SK-N-SH treated with all-trans-retinoic acid at 6 μM for 48 hours (cell line): ENCODE measurements at regions not wholly inside any gene's neighbourhood (a gene's known extent, or its start where the extent isn't known, plus 50 kb on each side); places are given as distances from the start of the nearest gene placed in this dataset.

Experiments used
- ATAC-seq: fragments of 200-7000 bp; cut with Tn5 transposase; 3 replicates; pipeline ENCODE4 v1.9.1; 2020; ENCODE audit warnings: mild to moderate bottlenecking, moderate library complexity
- ARNTL ChIP-seq: fragments of 450-650 bp; formaldehyde crosslinking; IDR thresholded peaks from 2 replicates; pipeline ENCODE4 v1.5.0; 2020; ENCODE audit warnings: low read depth, mild to moderate bottlenecking, moderate library complexity, borderline replicate concordance
- CSDC2 ChIP-seq: fragments of 250-450 bp; sonication (Bioruptor Pico); IDR thresholded peaks from 2 replicates; pipeline ENCODE4 v1.5.0; 2020; ENCODE audit warnings: mild to moderate bottlenecking, moderate library complexity
- ESRRG ChIP-seq: fragments of 250-450 bp; sonication (Bioruptor Pico); IDR thresholded peaks from 2 replicates; pipeline ENCODE4 v1.6.1; 2021; ENCODE audit warnings: mild to moderate bottlenecking
- GLIS3 ChIP-seq: fragments of 250-450 bp; sonication (Bioruptor Pico); IDR thresholded peaks from 2 replicates; pipeline ENCODE4 v1.5.0; 2020; ENCODE audit warnings: mild to moderate bottlenecking, moderate library complexity
- ISL1 ChIP-seq: fragments of 250-450 bp; sonication (Bioruptor Pico); IDR thresholded peaks from 2 replicates; pipeline ENCODE4 v2.1.2; 2022; ENCODE audit warnings: mild to moderate bottlenecking, moderate library complexity
- OSR1 ChIP-seq: fragments of 250-450 bp; sonication (Bioruptor Pico); IDR thresholded peaks from 2 replicates; pipeline ENCODE4 v1.8.0; 2022; ENCODE audit warnings: moderate library complexity, mild to moderate bottlenecking, inconsistent platforms
- PPARA ChIP-seq: fragments of 250-450 bp; sonication (Bioruptor Pico); IDR thresholded peaks from 2 replicates; pipeline ENCODE4 v1.5.0; 2020; ENCODE audit warnings: mild to moderate bottlenecking, borderline replicate concordance
- RARB ChIP-seq: fragments of 250-450 bp; sonication (Bioruptor Pico); IDR thresholded peaks from 2 replicates; pipeline ENCODE4 v1.8.0; 2021; ENCODE audit warnings: mild to moderate bottlenecking, moderate library complexity
- SNAI2 ChIP-seq: fragments of 250-450 bp; sonication (Bioruptor Pico); IDR thresholded peaks from 2 replicates; pipeline ENCODE4 v1.5.0; 2020; ENCODE audit warnings: mild to moderate bottlenecking, moderate library complexity
- TCF4 ChIP-seq: fragments of 250-450 bp; sonication (Bioruptor Pico); IDR thresholded peaks from 2 replicates; pipeline ENCODE4 v1.8.0; 2021; ENCODE audit warnings: mild to moderate bottlenecking, moderate library complexity, borderline replicate concordance
- ZC3H10 ChIP-seq: fragments of 250-450 bp; sonication (Bioruptor Pico); IDR thresholded peaks from 2 replicates; pipeline ENCODE4 v1.5.1; 2021; ENCODE audit warnings: mild to moderate bottlenecking, moderate library complexity
- ZFP30 ChIP-seq: fragments of 450-650 bp; formaldehyde crosslinking; IDR thresholded peaks from 2 replicates; pipeline ENCODE4 v1.5.0; 2022; ENCODE audit warnings: mild to moderate bottlenecking, moderate library complexity
- ZNF565 ChIP-seq: fragments of 450-650 bp; formaldehyde crosslinking; conservative IDR thresholded peaks from 2 replicates; pipeline ENCODE4 v1.5.0; 2020; ENCODE audit warnings: low read depth, mild to moderate bottlenecking, moderate library complexity
- ZNF70 ChIP-seq: fragments of 450-650 bp; formaldehyde crosslinking; IDR thresholded peaks from 2 replicates; pipeline ENCODE4 v1.5.0; 2020; ENCODE audit warnings: mild to moderate bottlenecking, moderate library complexity
- ZNF8 ChIP-seq: fragments of 450-650 bp; formaldehyde crosslinking; IDR thresholded peaks from 2 replicates; pipeline ENCODE4 v1.5.0; 2020; ENCODE audit warnings: mild to moderate bottlenecking, moderate library complexity
- TF ChIP-seq, protein P1 (sequence below): fragments of 250-450 bp; sonication (Bioruptor Pico); IDR thresholded peaks from 2 replicates; pipeline ENCODE4 v1.5.1; 2021; ENCODE audit warnings: mild to moderate bottlenecking, moderate library complexity
- TF ChIP-seq, protein P2 (sequence below): fragments of 250-450 bp; sonication (Bioruptor Pico); IDR thresholded peaks from 2 replicates; pipeline ENCODE4 v1.8.0; 2021; ENCODE audit warnings: low read depth, mild to moderate bottlenecking, moderate library complexity, borderline replicate concordance
- TF ChIP-seq, protein P3 (sequence below): fragments of 250-450 bp; sonication (Bioruptor Pico); IDR thresholded peaks from 2 replicates; pipeline ENCODE4 v1.5.0; 2020; ENCODE audit warnings: mild to moderate bottlenecking, moderate library complexity
- TF ChIP-seq, protein P4 (sequence below): fragments of 250-450 bp; sonication (Bioruptor Pico); IDR thresholded peaks from 2 replicates; pipeline ENCODE4 v1.8.0; 2020; ENCODE audit warnings: mild to moderate bottlenecking, moderate library complexity, borderline replicate concordance
- TF ChIP-seq, protein P5 (sequence below): fragments of 250-450 bp; sonication (Bioruptor Pico); IDR thresholded peaks from 2 replicates; pipeline ENCODE4 v1.5.1; 2020; ENCODE audit warnings: low read depth, mild to moderate bottlenecking, moderate library complexity

DNA sequence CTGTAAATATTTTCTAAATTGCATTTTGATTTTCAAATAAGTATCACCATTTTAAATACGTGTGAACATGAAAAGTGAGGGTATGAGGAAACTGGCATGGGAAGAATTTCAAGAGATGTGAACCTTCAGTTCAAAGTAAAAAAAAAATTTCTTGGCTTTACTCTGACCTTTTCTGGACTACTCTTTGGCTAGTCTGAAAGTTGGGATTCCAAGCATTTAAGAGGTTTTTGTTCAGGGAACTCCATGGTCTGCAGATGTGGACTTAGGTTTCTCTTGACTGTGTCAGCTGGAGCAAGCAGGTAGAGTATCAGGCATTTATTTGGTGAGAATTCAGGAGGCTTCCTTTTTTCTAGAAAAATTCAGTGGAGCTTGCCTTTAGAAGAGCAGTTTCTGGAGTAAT lies 311.6 kb downstream of the LRIG3 start (continued):
- TF ChIP-seq ZC3H10 (CRISPR knock-in tag), result no peak
- TF ChIP-seq ESRRG (CRISPR knock-in tag), result no peak
- TF ChIP-seq, protein P1, sequence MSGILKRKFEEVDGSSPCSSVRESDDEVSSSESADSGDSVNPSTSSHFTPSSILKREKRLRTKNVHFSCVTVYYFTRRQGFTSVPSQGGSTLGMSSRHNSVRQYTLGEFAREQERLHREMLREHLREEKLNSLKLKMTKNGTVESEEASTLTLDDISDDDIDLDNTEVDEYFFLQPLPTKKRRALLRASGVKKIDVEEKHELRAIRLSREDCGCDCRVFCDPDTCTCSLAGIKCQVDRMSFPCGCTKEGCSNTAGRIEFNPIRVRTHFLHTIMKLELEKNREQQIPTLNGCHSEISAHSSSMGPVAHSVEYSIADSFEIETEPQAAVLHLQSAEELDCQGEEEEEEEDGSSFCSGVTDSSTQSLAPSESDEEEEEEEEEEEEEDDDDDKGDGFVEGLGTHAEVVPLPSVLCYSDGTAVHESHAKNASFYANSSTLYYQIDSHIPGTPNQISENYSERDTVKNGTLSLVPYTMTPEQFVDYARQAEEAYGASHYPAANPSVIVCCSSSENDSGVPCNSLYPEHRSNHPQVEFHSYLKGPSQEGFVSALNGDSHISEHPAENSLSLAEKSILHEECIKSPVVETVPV (CRISPR knock-in tag), result no peak
- TF ChIP-seq ISL1, result no peak
- TF ChIP-seq, protein P2, sequence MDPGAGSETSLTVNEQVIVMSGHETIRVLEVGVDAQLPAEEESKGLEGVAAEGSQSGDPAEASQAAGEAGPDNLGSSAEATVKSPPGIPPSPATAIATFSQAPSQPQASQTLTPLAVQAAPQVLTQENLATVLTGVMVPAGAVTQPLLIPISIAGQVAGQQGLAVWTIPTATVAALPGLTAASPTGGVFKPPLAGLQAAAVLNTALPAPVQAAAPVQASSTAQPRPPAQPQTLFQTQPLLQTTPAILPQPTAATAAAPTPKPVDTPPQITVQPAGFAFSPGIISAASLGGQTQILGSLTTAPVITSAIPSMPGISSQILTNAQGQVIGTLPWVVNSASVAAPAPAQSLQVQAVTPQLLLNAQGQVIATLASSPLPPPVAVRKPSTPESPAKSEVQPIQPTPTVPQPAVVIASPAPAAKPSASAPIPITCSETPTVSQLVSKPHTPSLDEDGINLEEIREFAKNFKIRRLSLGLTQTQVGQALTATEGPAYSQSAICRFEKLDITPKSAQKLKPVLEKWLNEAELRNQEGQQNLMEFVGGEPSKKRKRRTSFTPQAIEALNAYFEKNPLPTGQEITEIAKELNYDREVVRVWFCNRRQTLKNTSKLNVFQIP (CRISPR knock-in tag), result no peak
- TF ChIP-seq, all 23 proteins: peak for 0

DNA sequence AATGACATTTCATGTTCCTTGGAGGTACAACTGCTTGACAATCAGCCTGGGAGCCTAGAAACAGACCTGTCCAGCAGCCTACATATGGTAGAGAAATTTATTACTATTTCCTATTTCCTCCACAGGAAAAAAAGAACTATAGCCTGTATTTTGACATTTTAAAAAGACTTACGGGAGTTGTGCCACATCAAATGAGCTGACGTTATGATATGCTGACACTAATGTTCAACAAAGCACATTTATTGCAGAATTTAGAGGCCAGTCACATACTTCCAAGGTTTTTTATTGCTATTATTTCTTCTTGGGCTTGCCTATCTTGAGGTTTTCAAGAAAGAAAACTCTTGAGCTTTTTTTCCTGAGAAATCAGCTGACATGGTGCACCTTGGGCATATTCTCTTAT lies 305.3 kb downstream of the LRIG3 start:
- no peak for ATAC-seq
- no peak for TF ChIP-seq ZNF8
- TF ChIP-seq, protein P1 (CRISPR knock-in tag), result no peak
- TF ChIP-seq ZNF565 (CRISPR knock-in tag), result no peak
- TF ChIP-seq, protein P3, sequence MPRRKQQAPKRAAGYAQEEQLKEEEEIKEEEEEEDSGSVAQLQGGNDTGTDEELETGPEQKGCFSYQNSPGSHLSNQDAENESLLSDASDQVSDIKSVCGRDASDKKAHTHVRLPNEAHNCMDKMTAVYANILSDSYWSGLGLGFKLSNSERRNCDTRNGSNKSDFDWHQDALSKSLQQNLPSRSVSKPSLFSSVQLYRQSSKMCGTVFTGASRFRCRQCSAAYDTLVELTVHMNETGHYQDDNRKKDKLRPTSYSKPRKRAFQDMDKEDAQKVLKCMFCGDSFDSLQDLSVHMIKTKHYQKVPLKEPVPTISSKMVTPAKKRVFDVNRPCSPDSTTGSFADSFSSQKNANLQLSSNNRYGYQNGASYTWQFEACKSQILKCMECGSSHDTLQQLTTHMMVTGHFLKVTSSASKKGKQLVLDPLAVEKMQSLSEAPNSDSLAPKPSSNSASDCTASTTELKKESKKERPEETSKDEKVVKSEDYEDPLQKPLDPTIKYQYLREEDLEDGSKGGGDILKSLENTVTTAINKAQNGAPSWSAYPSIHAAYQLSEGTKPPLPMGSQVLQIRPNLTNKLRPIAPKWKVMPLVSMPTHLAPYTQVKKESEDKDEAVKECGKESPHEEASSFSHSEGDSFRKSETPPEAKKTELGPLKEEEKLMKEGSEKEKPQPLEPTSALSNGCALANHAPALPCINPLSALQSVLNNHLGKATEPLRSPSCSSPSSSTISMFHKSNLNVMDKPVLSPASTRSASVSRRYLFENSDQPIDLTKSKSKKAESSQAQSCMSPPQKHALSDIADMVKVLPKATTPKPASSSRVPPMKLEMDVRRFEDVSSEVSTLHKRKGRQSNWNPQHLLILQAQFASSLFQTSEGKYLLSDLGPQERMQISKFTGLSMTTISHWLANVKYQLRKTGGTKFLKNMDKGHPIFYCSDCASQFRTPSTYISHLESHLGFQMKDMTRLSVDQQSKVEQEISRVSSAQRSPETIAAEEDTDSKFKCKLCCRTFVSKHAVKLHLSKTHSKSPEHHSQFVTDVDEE (CRISPR knock-in tag), result no peak
- no peak for TF ChIP-seq OSR1 (CRISPR knock-in tag)
- no peak for TF ChIP-seq RARB (CRISPR knock-in tag)
- TF ChIP-seq PPARA (CRISPR knock-in tag), result no peak
- no peak for TF ChIP-seq CSDC2 (CRISPR knock-in tag)
- TF ChIP-seq, protein P2 (CRISPR knock-in tag), result no peak
- TF ChIP-seq ZFP30 (CRISPR knock-in tag), result no peak
- TF ChIP-seq GLIS3 (CRISPR knock-in tag), result no peak
- TF ChIP-seq, protein P4, sequence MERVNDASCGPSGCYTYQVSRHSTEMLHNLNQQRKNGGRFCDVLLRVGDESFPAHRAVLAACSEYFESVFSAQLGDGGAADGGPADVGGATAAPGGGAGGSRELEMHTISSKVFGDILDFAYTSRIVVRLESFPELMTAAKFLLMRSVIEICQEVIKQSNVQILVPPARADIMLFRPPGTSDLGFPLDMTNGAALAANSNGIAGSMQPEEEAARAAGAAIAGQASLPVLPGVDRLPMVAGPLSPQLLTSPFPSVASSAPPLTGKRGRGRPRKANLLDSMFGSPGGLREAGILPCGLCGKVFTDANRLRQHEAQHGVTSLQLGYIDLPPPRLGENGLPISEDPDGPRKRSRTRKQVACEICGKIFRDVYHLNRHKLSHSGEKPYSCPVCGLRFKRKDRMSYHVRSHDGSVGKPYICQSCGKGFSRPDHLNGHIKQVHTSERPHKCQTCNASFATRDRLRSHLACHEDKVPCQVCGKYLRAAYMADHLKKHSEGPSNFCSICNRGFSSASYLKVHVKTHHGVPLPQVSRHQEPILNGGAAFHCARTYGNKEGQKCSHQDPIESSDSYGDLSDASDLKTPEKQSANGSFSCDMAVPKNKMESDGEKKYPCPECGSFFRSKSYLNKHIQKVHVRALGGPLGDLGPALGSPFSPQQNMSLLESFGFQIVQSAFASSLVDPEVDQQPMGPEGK, result no peak
- TF ChIP-seq, all 23 proteins: peak for 0

DNA sequence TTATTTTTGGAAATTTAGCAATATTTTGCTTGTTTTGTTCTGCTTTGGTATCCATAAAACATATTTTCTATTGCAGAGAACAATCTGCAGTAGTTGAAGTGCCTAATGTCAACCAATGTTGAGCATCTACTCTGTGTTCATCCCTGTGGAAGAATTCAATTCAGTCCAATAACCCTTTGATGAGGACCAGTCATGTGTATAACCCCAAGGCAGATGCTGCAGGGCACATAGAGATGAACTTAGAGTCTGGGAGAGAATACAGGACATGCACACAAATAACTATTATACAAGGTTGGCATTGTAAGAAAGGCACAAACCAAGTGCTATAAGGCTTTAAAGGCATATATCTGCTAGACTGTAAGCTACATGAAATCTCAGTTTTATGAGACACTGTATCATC lies 304.7 kb downstream of the LRIG3 start:
- ATAC-seq, result no peak
- TF ChIP-seq, protein P5, sequence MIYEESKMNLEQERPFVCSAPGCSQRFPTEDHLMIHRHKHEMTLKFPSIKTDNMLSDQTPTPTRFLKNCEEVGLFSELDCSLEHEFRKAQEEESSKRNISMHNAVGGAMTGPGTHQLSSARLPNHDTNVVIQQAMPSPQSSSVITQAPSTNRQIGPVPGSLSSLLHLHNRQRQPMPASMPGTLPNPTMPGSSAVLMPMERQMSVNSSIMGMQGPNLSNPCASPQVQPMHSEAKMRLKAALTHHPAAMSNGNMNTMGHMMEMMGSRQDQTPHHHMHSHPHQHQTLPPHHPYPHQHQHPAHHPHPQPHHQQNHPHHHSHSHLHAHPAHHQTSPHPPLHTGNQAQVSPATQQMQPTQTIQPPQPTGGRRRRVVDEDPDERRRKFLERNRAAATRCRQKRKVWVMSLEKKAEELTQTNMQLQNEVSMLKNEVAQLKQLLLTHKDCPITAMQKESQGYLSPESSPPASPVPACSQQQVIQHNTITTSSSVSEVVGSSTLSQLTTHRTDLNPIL, result no peak
- TF ChIP-seq, protein P2 (CRISPR knock-in tag), result no peak
- TF ChIP-seq ZC3H10 (CRISPR knock-in tag) (no peak), ARNTL (CRISPR knock-in tag) (no peak), CSDC2 (CRISPR knock-in tag) (no peak), TCF4 (CRISPR knock-in tag) (no peak), ZNF70 (CRISPR knock-in tag) (no peak), ZNF565 (CRISPR knock-in tag) (no peak), SNAI2 (no peak)
- TF ChIP-seq, protein P1 (CRISPR knock-in tag), result no peak
